ENCODE measurements at regions not wholly inside any gene's neighbourhood (a gene's known extent, or its start where the extent isn't known, plus 50 kb on each side); places are given as distances from the start of the nearest gene placed in this dataset.
A peak's percentile ranks its signal among the peaks of the same experiment; 100 is the strongest.

DNA sequence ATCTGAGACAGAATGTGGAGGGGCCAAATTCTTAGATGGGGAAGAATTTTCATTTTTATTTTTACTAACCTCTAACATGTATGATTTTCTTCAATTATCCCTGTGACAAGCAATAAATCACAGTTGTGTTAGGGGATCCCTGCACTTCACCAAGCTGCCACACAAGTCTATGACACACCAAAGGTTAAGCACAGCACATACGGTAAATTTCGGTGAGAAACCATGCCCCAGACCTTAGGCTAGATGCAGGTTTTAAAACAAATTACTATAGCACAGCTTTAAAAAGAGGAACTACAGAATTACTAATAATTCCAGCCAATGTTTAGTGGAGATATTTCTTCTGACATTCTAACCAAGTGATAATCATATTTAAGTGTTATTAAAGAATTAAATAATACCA, 175.7 kb upstream of the RORB start:
- no peak for DNase-seq
- no peak overlapping the region for H3K4me3 Mint-ChIP-seq
- H3K9me3 ChIP-seq (ENCODE audit: control insufficient read depth, insufficient read depth, low read length), result no peaks in the 10 kb centered on the region
- intact Hi-C loops (cut with micrococcal nuclease), result no loop called here
- ATAC-seq, result no peak
- no peak overlapping the region for H3K4me3 ChIP-seq (ENCODE audit: low read length)
- H3K27me3 Mint-ChIP-seq (ENCODE audit: low read depth in 2 of 2), result no peaks in the 10 kb centered on the region
- peaks cover 9 to 10% of the 10 kb centered on the region in 2 donors for H3K4me1 Mint-ChIP-seq
- H3K27ac ChIP-seq (ENCODE audit: low read length), result no peak overlapping the region
- H3K27ac Mint-ChIP-seq, result no peak overlapping the region
- peaks cover 0 to 3% of the 10 kb centered on the region in 2 donors for H3K9me3 Mint-ChIP-seq
- no peaks in the 10 kb centered on the region for H3K36me3 ChIP-seq (ENCODE audit: control insufficient read depth, insufficient read depth, low read length)
- 52% methylated on average over 2 of the region's 2 CpGs for WGBS (ENCODE audit: insufficient coverage)
- H3K27me3 ChIP-seq (ENCODE audit: control insufficient read depth, insufficient read depth, low read length), result no peaks in the 10 kb centered on the region
- TF ChIP-seq, protein P1, sequence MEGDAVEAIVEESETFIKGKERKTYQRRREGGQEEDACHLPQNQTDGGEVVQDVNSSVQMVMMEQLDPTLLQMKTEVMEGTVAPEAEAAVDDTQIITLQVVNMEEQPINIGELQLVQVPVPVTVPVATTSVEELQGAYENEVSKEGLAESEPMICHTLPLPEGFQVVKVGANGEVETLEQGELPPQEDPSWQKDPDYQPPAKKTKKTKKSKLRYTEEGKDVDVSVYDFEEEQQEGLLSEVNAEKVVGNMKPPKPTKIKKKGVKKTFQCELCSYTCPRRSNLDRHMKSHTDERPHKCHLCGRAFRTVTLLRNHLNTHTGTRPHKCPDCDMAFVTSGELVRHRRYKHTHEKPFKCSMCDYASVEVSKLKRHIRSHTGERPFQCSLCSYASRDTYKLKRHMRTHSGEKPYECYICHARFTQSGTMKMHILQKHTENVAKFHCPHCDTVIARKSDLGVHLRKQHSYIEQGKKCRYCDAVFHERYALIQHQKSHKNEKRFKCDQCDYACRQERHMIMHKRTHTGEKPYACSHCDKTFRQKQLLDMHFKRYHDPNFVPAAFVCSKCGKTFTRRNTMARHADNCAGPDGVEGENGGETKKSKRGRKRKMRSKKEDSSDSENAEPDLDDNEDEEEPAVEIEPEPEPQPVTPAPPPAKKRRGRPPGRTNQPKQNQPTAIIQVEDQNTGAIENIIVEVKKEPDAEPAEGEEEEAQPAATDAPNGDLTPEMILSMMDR (IDR thresholded peaks at IDR 0.05), result no peak
- H3K36me3 Mint-ChIP-seq, result no peaks in the 10 kb centered on the region
- H3K4me1 ChIP-seq (ENCODE audit: control insufficient read depth, insufficient read depth, low read length), result peaks cover 3% of the 10 kb centered on the region

DNA sequence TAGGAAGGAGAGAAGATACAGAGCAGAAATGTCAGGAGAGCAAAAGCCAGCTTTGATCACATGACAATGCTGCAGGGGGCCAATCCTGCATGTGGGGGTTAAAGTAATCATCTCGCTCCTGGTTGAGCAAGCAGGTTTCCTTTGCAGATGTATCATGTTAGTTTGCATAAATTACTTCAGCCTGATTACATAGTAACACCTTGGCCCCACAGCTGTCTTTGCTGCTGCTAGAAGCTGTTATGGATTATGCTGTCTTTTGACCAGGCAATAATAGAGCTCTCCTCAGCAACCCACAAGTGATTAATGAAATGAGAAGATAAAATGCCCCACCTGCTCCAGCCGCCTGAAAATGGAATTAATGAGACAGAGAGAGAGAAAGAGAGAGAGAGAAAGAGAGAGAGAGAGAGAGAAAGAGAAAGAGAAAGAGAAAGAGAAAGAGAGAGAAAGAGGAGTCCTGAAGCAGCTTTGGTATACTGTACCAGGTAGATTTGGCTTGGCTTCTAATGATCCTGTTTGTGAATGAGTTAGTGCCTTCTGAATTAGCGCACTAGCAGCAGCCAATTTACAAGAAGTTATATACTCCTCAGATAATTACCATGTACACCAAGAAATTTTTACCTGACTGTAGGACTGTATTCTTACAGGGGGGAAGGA, 174.3 kb upstream of the RORB start:
- peak; percentile 70 to 88 (median 78) for ATAC-seq
- peak; percentile 17 to 20 for DNase-seq
- peak overlapping the region; percentile 62 to 71 for H3K27ac Mint-ChIP-seq

DNA sequence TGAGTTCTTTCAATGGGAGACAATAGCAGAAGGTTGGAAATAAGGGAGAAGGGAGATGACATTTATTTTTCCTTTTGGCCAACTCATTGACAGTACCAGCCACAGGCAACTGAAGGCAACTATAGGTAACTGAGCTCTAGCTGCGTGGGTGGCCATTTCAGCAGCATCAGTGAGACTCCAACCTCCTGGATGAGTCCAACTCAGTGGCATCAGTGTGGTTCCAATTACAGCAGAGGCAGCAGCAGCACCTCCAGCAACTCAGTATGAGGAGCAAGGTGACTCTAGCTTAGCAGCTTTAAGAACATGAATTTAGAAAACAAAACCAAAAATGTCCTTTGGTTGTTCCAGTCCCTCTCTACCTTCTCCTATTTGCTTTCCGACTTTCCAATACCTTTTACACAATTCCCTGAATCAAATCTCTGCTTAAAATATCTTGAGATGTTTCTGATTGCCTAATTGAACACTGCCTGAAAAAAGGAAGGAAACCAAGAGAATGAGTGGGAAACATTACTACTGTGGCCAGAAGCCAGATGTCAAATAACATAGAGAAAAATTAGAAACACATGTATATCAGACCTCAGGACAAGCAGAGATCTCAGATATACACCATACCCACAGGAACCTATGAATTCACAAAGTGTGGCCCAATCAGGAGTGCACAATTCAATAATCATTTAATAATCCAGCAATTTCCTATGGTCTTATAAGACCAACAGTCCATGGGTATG, 166.5 kb upstream of the RORB start:
- H3K27ac ChIP-seq (ENCODE audit: low read length), result no peak overlapping the region
- 53% methylated on average over 2 of the region's 2 CpGs for WGBS (ENCODE audit: insufficient coverage)
- Mint-ChIP-seq H3K27me3 (ENCODE audit: low read depth in 2 of 2) (no peaks in the 10 kb centered on the region), H3K9me3 (peaks cover 0 to 3% of the 10 kb centered on the region in 2 donors), H3K27ac (no peak overlapping the region), H3K36me3 (no peaks in the 10 kb centered on the region), H3K4me3 (no peak overlapping the region), H3K4me1 (peaks cover 25 to 26% of the 10 kb centered on the region in 2 donors)
- no peak for DNase-seq
- H3K27me3 ChIP-seq (ENCODE audit: control insufficient read depth, insufficient read depth, low read length), result no peaks in the 10 kb centered on the region
- intact Hi-C loops (cut with micrococcal nuclease), result loop anchor here (5.0 kb wide), 1 partner anchor 83 kb away; no protein-coding TSS in a partner anchor
- TF ChIP-seq, protein P1 (IDR thresholded peaks at IDR 0.05), result no peak
- no peaks in the 10 kb centered on the region for H3K9me3 ChIP-seq (ENCODE audit: control insufficient read depth, insufficient read depth, low read length)
- no peak overlapping the region for H3K4me3 ChIP-seq (ENCODE audit: low read length)
- H3K4me1 ChIP-seq (ENCODE audit: control insufficient read depth, insufficient read depth, low read length), result no peaks in the 10 kb centered on the region
- ATAC-seq, result no peak
- no peaks in the 10 kb centered on the region for H3K36me3 ChIP-seq (ENCODE audit: control insufficient read depth, insufficient read depth, low read length)

More for the DNA sequence above, 174.3 kb upstream of the RORB start:
- Mint-ChIP-seq H3K9me3 (peaks cover 0 to 3% of the 10 kb centered on the region in 2 donors), H3K4me3 (peak overlapping the region; percentile 80), H3K27me3 (ENCODE audit: low read depth in 2 of 2) (no peaks in the 10 kb centered on the region), H3K36me3 (no peaks in the 10 kb centered on the region), H3K4me1 (peaks cover 9 to 10% of the 10 kb centered on the region in 2 donors)
- no peaks in the 10 kb centered on the region for H3K9me3 ChIP-seq (ENCODE audit: control insufficient read depth, insufficient read depth, low read length)
- intact Hi-C loops (cut with micrococcal nuclease), result no loop called here
- 30% methylated on average over 2 of the region's 3 CpGs for WGBS (ENCODE audit: insufficient coverage)
- TF ChIP-seq, protein P1 (IDR thresholded peaks at IDR 0.05), result no peak
- H3K27me3 ChIP-seq (ENCODE audit: control insufficient read depth, insufficient read depth, low read length), result no peaks in the 10 kb centered on the region
- H3K4me3 ChIP-seq (ENCODE audit: low read length), result no peak overlapping the region
- H3K36me3 ChIP-seq (ENCODE audit: control insufficient read depth, insufficient read depth, low read length), result no peaks in the 10 kb centered on the region
- H3K27ac ChIP-seq (ENCODE audit: low read length), result peak overlapping the region; percentile 21
- H3K4me1 ChIP-seq (ENCODE audit: control insufficient read depth, insufficient read depth, low read length), result peaks cover 3% of the 10 kb centered on the region

Data from natural killer cell (primary cell).